LNCaP clone FGC (cell line): ENCODE measurements at regions not wholly inside any gene's neighbourhood (a gene's known extent, or its start where the extent isn't known, plus 50 kb on each side); places are given as distances from the start of the nearest gene placed in this dataset.

Experiments used
- DNase-seq: peaks from one replicate; pipeline ENCODE4 v3.0.0-alpha.2; 2011; ENCODE audit warnings: low read depth
- H3K4me3 ChIP-seq: 2 replicates; pipeline ENCODE4 v1.5.1; 2011; ENCODE audit warnings: mild to moderate bottlenecking, low read depth, low read length, control low read depth
- CTCF ChIP-seq: IDR thresholded peaks from 2 replicates; pipeline ENCODE4 v1.5.1; 2012; ENCODE audit warnings: mild to moderate bottlenecking; ENCODE audit not compliant: control insufficient read depth, insufficient read depth; ENCODE audit errors: extremely low read depth

- peak; percentile 96 for DNase-seq
- peak overlapping the region; percentile 28 for H3K4me3 ChIP-seq
These were observed 126.5 kb downstream of the UTRN start for GRCh38 chr6:144411531-144412165.

GRCh38 chr6:144413418-144413817, 128.3 kb downstream of the UTRN start:
- H3K4me3 ChIP-seq, result no peak overlapping the region
- no peak for DNase-seq

More at GRCh38 chr6:144411531-144412165, 126.5 kb downstream of the UTRN start:
- no peak for TF ChIP-seq CTCF

GRCh38 chr6:144415014-144415413, 129.9 kb downstream of the UTRN start:
- no peak for TF ChIP-seq CTCF
- H3K4me3 ChIP-seq, result no peak overlapping the region
- DNase-seq, result peak; percentile 92

More at GRCh38 chr6:144413418-144413817, 128.3 kb downstream of the UTRN start:
- no peak for TF ChIP-seq CTCF

GRCh38 chr6:144415835-144416237, 130.7 kb downstream of the UTRN start:
- no peak overlapping the region for H3K4me3 ChIP-seq
- DNase-seq, result no peak
- no peak for TF ChIP-seq CTCF

- DNase-seq, result no peak
- no peak for TF ChIP-seq CTCF
- no peak overlapping the region for H3K4me3 ChIP-seq
These were observed 131.1 kb downstream of the UTRN start for GRCh38 chr6:144416244-144416643.

- no peak overlapping the region for H3K4me3 ChIP-seq
- TF ChIP-seq CTCF, result no peak
- no peak for DNase-seq
These were observed 131.6 kb downstream of the UTRN start for GRCh38 chr6:144416773-144417172.

GRCh38 chr6:144417681-144418080, 132.5 kb downstream of the UTRN start:
- peak; percentile 76 for DNase-seq
- no peak for TF ChIP-seq CTCF
- no peak overlapping the region for H3K4me3 ChIP-seq
